GM12878 (cell line): ENCODE measurements at regions not wholly inside any gene's neighbourhood (a gene's known extent, or its start where the extent isn't known, plus 50 kb on each side); places are given as distances from the start of the nearest gene placed in this dataset.

Experiments used
- BCL11A ChIP-seq: IDR thresholded peaks from 2 replicates; pipeline ENCODE4 v1.6.1; 2011; ENCODE audit warnings: low read depth, low read length
- CEBPB ChIP-seq, 2 experiments: fragments of 150-350 bp in 1 of 2; IDR thresholded peaks; 2 replicates each; pipeline ENCODE4 v1.6.1; 2012 to 2014; ENCODE audit warnings: low read depth in 2 of 2, low read length in 2 of 2, borderline replicate concordance in 1 of 2, inconsistent platforms in 1 of 2
- CREM ChIP-seq: IDR thresholded peaks from 2 replicates; pipeline ENCODE4 v1.6.1; 2014; ENCODE audit warnings: antibody characterized with exemption, low read depth
- CTCF ChIP-seq, 3 experiments: IDR thresholded peaks in 2 of 3; conservative IDR thresholded peaks in 1 of 3; 2 replicates each; pipeline ENCODE4 v1.5.1; 2011; ENCODE audit warnings: low read depth in 3 of 3, low read length in 3 of 3, mild to moderate bottlenecking in 3 of 3, control low read depth in 2 of 3, moderate library complexity in 2 of 3, inconsistent platforms in 1 of 3, mixed read lengths in 1 of 3; ENCODE audit not compliant: control insufficient read depth in 2 of 3, insufficient read depth in 1 of 3; ENCODE audit errors: extremely low read depth in 1 of 3
- E4F1 ChIP-seq: fragments of 450-650 bp; IDR thresholded peaks from 2 replicates; pipeline ENCODE4 v1.6.1; 2018; ENCODE audit warnings: borderline replicate concordance, mild to moderate bottlenecking; ENCODE audit not compliant: partially characterized antibody
- NFIC ChIP-seq: IDR thresholded peaks from 2 replicates; pipeline ENCODE4 v1.6.1; 2012; ENCODE audit warnings: low read depth, mild to moderate bottlenecking, inconsistent platforms, low read length, moderate library complexity
- SREBF2 ChIP-seq: IDR thresholded peaks from 2 replicates; pipeline ENCODE4 v1.6.1; 2012; ENCODE audit warnings: mild to moderate bottlenecking, low read length
- USF1 ChIP-seq: IDR thresholded peaks from 2 replicates; pipeline ENCODE4 v1.6.1; 2011; ENCODE audit warnings: borderline replicate concordance, low read depth, mild to moderate bottlenecking, moderate library complexity, mixed read lengths, low read length; ENCODE audit not compliant: insufficient read depth; ENCODE audit errors: extremely low read length

- TF ChIP-seq SREBF2 (no peak), NFIC (no peak), CTCF (IDR thresholded peaks at IDR 0.05 in 2 of 3, conservative IDR thresholded peaks at IDR 0.05 in 1 of 3; ENCODE audit: control insufficient read depth in 2 of 3, extremely low read depth in 1 of 3, insufficient read depth in 1 of 3, low read depth in 3 of 3, low read length in 3 of 3) (no peak), BCL11A (no peak), CREM (no peak), USF1 (no peak), CEBPB (IDR thresholded peaks at IDR 0.05; ENCODE audit: borderline replicate concordance in 1 of 2, low read depth in 2 of 2, low read length in 2 of 2) (no peak), E4F1 (no peak)
Observed at GRCh38 chr1:232344791-232345399, 285.0 kb downstream of the SIPA1L2 start.
